HG03432 (cell line): ENCODE measurements at regions not wholly inside any gene's neighbourhood (a gene's known extent, or its start where the extent isn't known, plus 50 kb on each side); places are given as distances from the start of the nearest gene placed in this dataset.
"Not testable (repeated sequence)": the region's sequence is repeated elsewhere in the genome, so short reads cannot be mapped to it uniquely, and the experiment has no call there.

Source experiments
- ATAC-seq: cut with Tn5 transposase; IDR thresholded peaks from one replicate; pipeline ENCODE4 v1.9.1; 2021; ENCODE audit warnings: mild to moderate bottlenecking, moderate library complexity; ENCODE audit not compliant: unreplicated experiment

- ATAC-seq, result no peak
Measured at GRCh38 chr5:29550523-29550922, 1643.0 kb upstream of the CDH6 start.

- no peak for ATAC-seq
Measured at GRCh38 chr5:29548262-29548661, 1645.2 kb upstream of the CDH6 start.

GRCh38 chr5:29547236-29547865 is 1646.1 kb upstream of the CDH6 start:
- ATAC-seq, result no peak

GRCh38 chr5:29543501-29543900 is 1650.0 kb upstream of the CDH6 start:
- no peak for ATAC-seq

- ATAC-seq, result no peak
Measured at GRCh38 chr5:29524227-29524626, 1669.3 kb upstream of the CDH6 start.

GRCh38 chr5:29518176-29518575 is 1675.3 kb upstream of the CDH6 start:
- ATAC-seq, result no peak

GRCh38 chr5:29516224-29516623 is 1677.3 kb upstream of the CDH6 start:
- ATAC-seq, result no peak

- no peak for ATAC-seq
Measured at GRCh38 chr5:29508131-29508530, 1685.4 kb upstream of the CDH6 start.

GRCh38 chr5:29504411-29504810 is 1689.1 kb upstream of the CDH6 start:
- ATAC-seq, result no peak

GRCh38 chr5:29498860-29499259 is 1694.6 kb upstream of the CDH6 start:
- no peak for ATAC-seq

GRCh38 chr5:29498412-29498811 is 1695.1 kb upstream of the CDH6 start:
- no peak for ATAC-seq

- ATAC-seq, result no peak
Measured at GRCh38 chr5:29485333-29485732, 1708.2 kb upstream of the CDH6 start.

- no peak for ATAC-seq
Measured at GRCh38 chr5:29469581-29469980, 1723.9 kb upstream of the CDH6 start.

GRCh38 chr5:29462241-29462640 is 1731.2 kb upstream of the CDH6 start:
- ATAC-seq, result no peak

- no peak for ATAC-seq
Measured at GRCh38 chr5:29460971-29461559, 1732.4 kb upstream of the CDH6 start.

- not testable (repeated sequence) for ATAC-seq
Measured at GRCh38 chr5:29451004-29451403, 1742.5 kb upstream of the CDH6 start.

- ATAC-seq, result no peak
Measured at GRCh38 chr5:29414681-29415080, 1778.8 kb upstream of the CDH6 start.

GRCh38 chr5:29412979-29413378 is 1780.5 kb upstream of the CDH6 start:
- no peak for ATAC-seq

- no peak for ATAC-seq
Measured at GRCh38 chr5:29402270-29402669, 1791.2 kb upstream of the CDH6 start.

- ATAC-seq, result no peak
Measured at GRCh38 chr5:29389993-29390392, 1803.5 kb upstream of the CDH6 start.

- no peak for ATAC-seq
Measured at GRCh38 chr5:29387384-29387783, 1806.1 kb upstream of the CDH6 start.

GRCh38 chr5:29382780-29383179 is 1810.7 kb upstream of the CDH6 start:
- ATAC-seq, result no peak

GRCh38 chr5:29380029-29380428 is 1813.5 kb upstream of the CDH6 start:
- ATAC-seq, result no peak
